H7 (cell line): ENCODE measurements at regions not wholly inside any gene's neighbourhood (a gene's known extent, or its start where the extent isn't known, plus 50 kb on each side); places are given as distances from the start of the nearest gene placed in this dataset.
"Not testable (repeated sequence)": the region's sequence is repeated elsewhere in the genome, so short reads cannot be mapped to it uniquely, and the experiment has no call there.

ENCODE experiments used
- DNase-seq: peaks from one replicate; pipeline ENCODE4 v3.0.0; 2012
- H3K27me3 ChIP-seq: 2 replicates; pipeline ENCODE4 v1.6.0; 2011; ENCODE audit warnings: mild to moderate bottlenecking, low read length; ENCODE audit not compliant: control insufficient read depth, insufficient read depth
- H3K36me3 ChIP-seq: replicated peaks from 2 replicates; pipeline ENCODE4 v1.5.1; 2011; ENCODE audit warnings: low read length; ENCODE audit not compliant: control insufficient read depth, insufficient read depth
- H3K4me3 ChIP-seq: 2 replicates; pipeline ENCODE4 v1.5.1; 2011; ENCODE audit warnings: low read depth, mild to moderate bottlenecking, control low read depth, low read length, moderate library complexity; ENCODE audit not compliant: insufficient read depth

DNA sequence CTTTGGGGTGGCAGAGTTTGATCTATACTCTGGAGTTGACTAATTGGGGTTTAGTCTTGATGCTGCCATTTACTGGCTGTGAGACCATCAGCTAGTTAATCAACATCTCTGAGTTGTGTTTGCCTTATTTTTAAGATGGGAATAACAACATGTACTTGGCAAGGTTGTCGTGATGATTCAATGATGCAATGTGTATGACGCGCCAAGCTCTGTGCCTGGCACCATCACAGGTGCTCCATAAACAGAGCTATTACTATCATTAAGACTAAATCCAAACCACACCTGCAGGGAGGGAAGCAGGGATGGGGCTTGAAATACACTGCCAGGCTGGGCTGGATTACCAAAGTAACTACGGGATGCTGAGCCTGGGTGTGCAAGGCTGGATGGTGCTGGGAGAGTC is 60.1 kb upstream of the E2F3 start:
- DNase-seq, result no peak
- H3K36me3 ChIP-seq, result no peaks in the 10 kb centered on the region
- no peaks in the 10 kb centered on the region for H3K27me3 ChIP-seq
- H3K4me3 ChIP-seq, result no peak overlapping the region

DNA sequence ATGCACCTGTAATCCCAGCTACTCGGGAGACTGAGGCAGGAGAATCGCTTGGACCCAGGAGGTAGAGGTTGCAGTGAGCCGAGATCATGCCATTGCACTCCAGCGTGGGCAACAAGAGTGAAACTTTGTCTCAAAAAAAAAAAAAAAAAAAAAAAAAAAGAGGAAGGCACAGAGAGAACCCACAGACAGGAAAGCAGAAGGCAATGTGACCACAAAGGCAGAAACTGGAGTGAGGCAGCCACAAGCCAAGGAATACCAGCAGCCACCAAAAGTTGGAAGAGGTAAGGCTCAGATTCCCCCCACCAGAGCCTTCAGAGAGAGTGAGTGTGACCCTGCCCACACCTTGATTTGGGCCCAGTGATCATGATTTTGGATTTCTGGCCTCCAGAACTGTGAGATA is 54.7 kb upstream of the E2F3 start:
- H3K4me3 ChIP-seq, H3K27me3 ChIP-seq, DNase-seq, H3K36me3 ChIP-seq: not testable (repeated sequence)

DNA sequence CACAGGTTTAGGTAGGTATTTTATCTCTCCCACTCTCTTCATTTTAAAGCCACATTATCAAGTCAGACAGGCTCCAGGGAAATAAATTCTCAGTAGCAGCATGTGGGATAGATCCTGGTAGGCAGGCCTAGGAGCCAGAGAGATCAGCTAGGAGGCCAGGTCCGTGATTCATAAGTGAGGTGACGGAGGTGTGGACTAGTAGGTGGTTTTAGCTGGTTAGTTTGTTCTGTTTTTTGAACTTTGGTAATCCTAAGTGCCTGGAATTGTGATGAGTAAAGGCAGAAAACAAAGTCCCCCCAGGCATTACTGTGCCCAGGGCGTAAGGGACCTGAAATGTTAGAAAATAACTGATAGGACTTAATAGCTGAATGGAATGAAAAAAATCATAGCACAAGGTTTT is 53.6 kb upstream of the E2F3 start:
- DNase-seq, result no peak
- no peaks in the 10 kb centered on the region for H3K27me3 ChIP-seq
- H3K4me3 ChIP-seq, result no peak overlapping the region
- H3K36me3 ChIP-seq, result no peaks in the 10 kb centered on the region

DNA sequence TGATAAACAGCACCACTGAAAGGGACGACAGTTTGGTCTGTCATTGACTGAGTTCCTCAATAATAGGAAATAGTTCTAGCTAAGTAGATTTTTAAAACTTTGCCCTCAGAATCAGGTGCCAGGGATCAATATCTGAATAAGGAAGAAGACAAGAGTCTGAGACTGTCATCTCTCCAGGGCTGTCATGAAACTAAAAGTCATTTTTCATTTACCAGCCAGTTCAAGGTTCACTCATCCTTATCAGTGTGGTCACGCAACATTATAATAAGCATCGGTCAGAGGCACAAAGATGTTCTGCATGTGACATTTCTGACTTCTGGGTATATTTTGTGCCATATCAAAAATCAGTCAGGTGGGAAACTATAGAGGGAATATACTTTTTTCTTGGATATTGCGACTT is 52.5 kb upstream of the E2F3 start:
- no peak for DNase-seq
- no peaks in the 10 kb centered on the region for H3K36me3 ChIP-seq
- H3K27me3 ChIP-seq, result no peaks in the 10 kb centered on the region
- H3K4me3 ChIP-seq, result no peak overlapping the region

DNA sequence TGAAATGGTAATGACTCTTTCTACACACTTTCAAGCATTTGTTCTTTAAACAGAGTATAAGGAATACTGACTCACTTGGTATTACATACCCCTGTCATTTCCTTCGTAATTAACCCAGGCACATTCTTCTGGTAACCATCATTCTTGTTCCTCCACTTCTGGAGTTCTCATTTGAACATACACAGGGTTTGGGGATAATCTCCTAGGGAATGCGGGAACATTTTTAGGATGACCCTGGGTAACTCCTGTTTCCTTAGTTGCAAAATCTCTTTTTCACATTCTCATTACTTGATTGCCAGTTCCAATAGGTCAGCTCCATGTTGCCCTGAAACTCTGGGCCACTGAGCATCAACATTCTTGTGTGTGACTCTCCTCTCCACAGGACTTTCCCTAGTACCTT is 51.5 kb upstream of the E2F3 start:
- DNase-seq, result no peak
- Histone ChIP-seq H3K4me3 (no peak overlapping the region), H3K27me3 (no peaks in the 10 kb centered on the region), H3K36me3 (no peaks in the 10 kb centered on the region)

DNA sequence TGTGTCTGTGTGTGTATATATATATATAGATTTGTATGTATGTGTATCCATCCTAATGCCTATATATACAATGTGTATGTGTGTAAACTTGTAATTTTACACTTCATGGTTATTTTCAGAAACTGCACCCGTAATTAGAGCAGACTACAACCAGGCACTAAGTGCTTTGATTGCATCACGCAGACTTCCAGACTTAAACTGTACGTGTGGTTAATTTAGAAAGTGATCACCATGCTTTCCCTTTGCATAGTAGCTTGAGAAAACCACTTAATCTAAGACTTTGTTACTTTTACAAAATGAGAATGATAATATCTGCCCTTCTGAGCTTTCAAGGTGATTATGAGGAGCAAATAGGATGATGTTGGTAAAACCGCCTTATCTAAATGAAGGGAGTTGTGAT is 50.1 kb upstream of the E2F3 start:
- DNase-seq, result no peak
- H3K27me3 ChIP-seq, result no peaks in the 10 kb centered on the region
- no peaks in the 10 kb centered on the region for H3K36me3 ChIP-seq
- no peak overlapping the region for H3K4me3 ChIP-seq
